HG03442 (cell line): ENCODE measurements at regions not wholly inside any gene's neighbourhood (a gene's known extent, or its start where the extent isn't known, plus 50 kb on each side); places are given as distances from the start of the nearest gene placed in this dataset.

Source experiments
- ATAC-seq: cut with Tn5 transposase; IDR thresholded peaks from one replicate; pipeline ENCODE4 v1.9.1; 2021; ENCODE audit warnings: mild to moderate bottlenecking, moderate library complexity; ENCODE audit not compliant: unreplicated experiment

DNA sequence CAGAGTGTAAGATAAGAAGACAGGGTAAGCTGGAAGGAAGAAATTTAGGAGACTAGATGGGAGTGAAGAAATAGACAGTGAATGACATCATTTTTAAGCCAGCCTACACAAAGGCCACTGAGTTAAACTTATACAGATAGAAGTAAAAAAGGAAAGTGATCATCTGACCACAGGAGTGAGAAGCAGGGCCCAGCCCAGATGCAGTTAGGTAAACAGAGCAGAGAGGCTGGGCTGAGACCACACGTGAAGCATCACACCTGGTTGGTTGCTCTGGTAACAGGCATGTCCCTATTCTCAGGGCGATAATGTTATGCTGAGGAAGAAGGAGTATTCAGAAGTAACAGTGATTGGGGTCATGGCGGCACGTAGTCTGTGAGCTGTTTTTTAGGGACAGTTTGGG lies 1079.4 kb downstream of the AACS start:
- no peak for ATAC-seq

- no peak for ATAC-seq
Measured at GRCh38 chr12:126147321-126147720, 1082.1 kb downstream of the AACS start.

GRCh38 chr12:126156806-126157574 lies 1091.8 kb downstream of the AACS start:
- no peak for ATAC-seq

GRCh38 chr12:126157575-126157966 lies 1092.3 kb downstream of the AACS start:
- ATAC-seq = no peak

DNA sequence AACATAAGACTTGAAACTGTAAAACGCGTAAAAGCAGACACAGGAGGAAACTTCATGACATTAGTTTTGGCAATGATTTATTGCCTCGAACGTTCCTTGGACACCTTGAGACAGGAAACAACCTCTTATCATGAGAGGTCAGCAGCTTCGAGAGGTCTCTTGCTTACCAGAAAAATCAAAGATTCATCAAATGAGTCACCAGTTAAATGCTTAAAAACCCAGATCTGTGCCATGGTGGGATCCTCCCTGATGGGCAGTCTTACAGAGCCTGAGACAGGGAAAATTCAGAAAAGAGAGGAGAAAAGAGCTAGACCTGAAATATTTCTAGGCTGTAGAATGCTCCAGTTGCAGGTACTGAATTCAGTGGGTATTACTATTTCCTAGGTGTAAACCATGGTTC lies 1093.9 kb downstream of the AACS start:
- ATAC-seq = no peak

DNA sequence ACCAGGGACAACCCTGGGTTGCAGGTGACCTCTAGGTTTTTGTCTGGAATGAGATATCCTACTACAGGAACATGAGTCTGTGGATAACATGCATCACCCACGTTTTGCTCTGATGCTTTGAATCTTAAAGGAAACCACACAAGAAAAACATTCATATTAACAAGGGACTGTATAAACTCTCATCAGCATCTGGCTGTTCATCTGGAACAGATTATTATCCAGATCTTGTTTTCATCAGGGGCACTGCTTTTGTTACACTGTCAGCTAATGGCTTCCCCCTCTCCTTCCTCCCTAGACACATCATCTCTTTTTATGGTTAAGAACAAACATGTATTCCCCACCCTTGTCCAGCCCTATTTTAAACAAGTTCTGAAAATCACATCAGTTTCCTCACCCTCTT lies 1095.7 kb downstream of the AACS start:
- no peak for ATAC-seq

DNA sequence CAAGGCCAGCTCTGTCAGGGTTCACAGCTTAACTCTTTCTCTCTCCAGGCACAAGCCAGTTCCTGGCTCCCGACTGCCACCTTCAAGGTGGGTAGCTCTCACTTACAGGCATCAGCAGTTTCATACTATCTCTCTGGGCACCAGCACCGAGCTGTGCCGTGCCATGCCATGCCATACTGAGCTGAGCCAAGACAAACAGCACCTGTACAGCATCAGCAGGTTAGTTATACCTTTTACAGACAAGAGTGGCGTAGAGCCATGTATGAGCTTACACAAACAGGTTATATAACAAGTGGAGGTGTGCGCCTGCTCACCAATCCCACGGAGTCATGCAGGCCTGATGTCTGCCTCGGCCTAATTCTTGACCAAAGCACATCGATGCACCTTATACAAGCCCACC lies 1098.7 kb downstream of the AACS start:
- no peak for ATAC-seq

DNA sequence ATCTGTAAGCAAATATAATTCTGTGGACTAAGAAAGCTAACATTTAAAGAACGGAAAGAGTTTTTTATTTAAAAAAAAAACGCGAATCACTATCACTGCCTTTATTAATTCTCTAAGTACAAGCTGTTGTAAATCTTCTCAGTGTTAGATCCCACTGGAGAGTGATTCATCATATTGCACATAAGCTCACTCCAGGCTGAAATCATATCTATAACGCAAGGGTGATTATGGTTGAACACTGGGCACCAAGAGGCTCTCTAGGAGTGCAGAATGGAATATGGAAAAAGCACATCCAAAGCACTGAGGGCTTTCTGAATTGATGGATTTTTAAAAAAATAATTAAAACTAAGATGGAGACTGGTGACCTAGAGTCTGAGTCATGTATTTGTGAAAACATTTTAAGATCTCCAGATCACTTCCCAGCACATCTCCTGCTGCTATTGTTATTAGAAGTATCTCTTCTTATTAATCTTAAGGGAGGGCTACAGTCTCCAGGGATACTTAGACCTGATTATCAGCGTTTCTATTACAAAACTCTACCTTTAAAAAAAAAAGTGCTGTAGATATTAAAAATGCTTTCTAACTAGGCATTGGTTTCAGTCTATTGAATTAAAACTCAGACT lies 1106.8 kb downstream of the AACS start:
- no peak for ATAC-seq

- no peak for ATAC-seq
Measured at GRCh38 chr12:126182619-126183236, 1117.5 kb downstream of the AACS start.

DNA sequence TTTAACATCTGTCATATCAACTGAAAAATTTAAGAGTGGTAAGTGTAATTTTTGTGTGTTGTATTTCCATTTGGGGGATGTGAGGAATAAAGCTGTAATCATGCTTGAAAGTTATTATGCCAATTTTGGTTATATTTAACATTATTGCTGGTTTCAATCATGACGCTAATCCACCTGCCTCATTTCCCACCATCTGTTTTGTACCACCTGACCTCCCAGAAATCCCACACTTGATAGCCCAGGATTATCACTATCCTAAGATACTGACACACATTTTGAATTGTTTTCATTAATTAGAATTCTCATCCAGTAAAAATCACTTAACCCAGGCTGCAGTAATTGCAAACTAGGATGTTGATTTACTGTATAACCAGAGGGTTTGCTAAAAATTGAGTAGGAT lies 1119.8 kb downstream of the AACS start:
- no peak for ATAC-seq

GRCh38 chr12:126189856-126190255 lies 1124.6 kb downstream of the AACS start:
- ATAC-seq = no peak

- no peak for ATAC-seq
Measured at GRCh38 chr12:126191031-126191891, 1126.0 kb downstream of the AACS start.

- ATAC-seq = no peak
Measured at GRCh38 chr12:126191949-126192348, 1126.7 kb downstream of the AACS start.

GRCh38 chr12:126193190-126193589 lies 1128.0 kb downstream of the AACS start:
- ATAC-seq = no peak

GRCh38 chr12:126196263-126196662 lies 1131.0 kb downstream of the AACS start:
- ATAC-seq = no peak

DNA sequence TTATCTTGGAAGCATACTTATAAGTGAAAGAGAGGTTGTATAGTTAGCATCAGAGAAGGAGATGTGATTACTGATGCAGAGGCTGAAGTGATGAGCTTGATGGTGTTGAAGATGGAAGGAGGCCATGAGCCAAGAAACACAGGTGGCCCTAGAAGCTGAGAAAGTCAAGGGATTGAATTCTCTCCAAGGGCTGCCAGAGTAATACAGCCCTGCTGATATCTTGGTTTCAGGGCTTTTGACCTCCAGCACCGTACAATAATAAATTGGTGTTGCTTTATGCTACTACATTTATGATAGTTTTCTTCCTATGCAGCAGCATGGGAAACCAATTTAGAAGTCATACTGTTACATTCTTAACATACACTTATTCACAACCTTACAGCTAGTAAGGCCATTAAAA lies 1133.3 kb downstream of the AACS start:
- ATAC-seq = no peak

DNA sequence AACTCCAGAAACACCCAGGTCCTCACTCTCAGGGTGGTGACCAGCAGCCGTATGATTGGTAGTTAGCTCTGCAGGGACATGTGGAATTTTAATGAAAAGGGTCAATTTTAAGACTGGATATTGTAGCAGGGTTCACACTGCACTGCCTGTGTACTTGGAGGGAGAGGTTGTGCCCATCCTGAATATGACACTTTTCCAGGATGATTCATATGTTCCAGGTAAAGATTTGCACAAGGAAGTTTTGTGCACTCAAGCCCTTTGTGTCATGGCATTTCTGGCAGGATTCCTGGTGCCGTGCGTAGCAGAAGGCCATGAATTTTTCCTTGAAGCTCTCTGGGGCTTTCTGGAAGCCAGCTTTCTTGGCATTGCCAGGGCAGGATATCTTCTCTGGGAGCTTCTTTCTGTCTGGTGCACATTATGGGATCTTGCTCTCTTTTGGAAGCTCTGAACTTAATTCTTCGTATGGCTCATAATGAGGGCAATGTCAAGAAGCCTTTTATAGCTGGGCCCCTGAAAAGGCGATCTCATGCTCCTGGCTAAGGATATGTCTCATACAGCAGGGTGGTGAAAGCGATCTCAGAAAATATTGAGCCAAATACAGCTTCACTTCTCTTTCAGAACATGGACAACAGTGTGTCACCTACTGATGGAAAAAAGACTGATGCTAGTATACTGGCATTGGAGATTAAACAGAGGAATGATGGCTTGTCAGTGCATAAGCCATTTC lies 1133.9 kb downstream of the AACS start:
- ATAC-seq = no peak

DNA sequence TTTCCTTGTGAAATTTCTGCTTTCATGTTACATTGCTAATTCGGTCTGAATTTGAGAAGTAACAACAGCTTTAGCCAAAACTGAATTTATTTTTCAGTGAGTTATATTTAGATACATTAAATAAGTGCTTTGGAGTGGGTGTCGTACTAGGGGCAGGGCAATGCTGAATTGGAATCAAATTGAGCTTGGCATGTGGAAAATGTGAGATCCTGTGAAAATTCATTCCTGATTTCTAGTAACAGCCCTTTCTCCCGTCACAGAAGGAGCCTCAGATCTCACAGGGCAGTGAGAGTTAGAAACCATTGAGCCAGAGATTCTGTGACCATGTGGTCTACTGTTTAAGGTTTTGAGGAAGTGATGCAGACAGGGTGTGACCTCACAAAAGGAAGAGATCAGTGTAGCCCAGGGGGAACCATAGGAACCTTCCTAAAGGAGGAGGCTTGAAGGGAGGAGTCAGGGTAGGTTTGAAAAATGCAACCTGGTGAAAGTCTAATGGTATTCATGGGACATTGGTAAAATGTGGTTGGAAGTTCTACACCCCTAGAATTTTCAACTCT lies 1136.8 kb downstream of the AACS start:
- no peak for ATAC-seq

DNA sequence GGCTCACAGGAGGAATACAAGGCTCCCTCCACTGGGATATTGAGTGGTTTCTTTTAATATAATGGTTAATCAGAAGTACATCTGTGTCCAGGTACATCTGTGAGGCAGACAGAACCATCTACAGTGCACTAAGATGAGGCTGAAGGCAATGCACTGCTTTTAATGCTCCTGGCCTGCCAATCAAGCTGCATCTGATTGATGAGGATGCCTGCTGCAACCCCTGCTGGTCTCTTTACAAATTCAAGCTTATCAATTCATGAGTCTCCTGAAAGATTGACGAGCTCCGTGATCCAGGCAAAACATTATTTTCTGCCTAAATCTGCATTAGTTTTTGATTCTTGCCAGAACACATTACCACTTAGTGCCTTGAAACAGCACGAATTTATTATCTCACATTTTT lies 1139.1 kb downstream of the AACS start:
- ATAC-seq = no peak

DNA sequence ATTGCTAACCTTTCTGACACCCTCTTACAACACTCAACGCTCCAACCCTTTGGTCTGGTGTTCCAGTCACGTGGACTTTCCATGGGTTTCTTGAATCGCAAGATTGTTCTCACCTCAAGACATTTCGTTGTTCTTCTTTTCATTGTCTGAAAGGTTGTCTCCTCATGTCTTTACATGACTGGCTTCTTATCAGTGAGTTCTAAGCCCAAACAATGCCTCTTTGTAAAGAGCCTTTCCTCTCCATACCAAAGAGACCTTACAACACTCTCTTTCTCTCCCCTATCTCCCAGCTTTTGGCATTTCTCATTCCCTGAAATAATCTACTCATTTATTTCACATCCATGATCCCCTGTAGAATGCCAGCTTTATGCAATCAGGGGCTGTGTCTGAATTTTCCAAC lies 1144.8 kb downstream of the AACS start:
- ATAC-seq = no peak
